ENCODE measurements at regions not wholly inside any gene's neighbourhood (a gene's known extent, or its start where the extent isn't known, plus 50 kb on each side); places are given as distances from the start of the nearest gene placed in this dataset.

DNA sequence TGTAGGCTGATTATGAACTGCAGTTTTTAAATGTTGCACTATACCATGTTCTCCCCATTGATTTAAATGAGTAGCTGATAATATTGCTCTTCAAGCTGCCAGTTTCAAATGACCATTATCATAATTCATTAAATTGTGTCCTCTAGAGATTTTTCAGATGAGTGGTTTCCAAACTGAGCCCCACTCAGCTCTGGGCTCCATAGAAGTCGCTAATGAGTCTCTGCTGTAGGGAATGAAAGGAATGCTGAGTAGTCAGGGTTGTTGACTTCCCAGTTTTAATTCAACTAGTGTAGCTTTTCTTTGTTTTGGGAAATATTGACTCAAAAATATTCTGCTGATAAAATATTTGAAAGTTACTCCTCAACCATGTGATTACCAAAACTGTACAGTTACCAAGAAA, 1081.1 kb downstream of the ARAP2 start:
- no peak overlapping the region for H3K27ac ChIP-seq
- H3K36me3 ChIP-seq (replicated peaks in 1 of 2): no peaks in the 10 kb centered on the region
- TF ChIP-seq, protein P1, sequence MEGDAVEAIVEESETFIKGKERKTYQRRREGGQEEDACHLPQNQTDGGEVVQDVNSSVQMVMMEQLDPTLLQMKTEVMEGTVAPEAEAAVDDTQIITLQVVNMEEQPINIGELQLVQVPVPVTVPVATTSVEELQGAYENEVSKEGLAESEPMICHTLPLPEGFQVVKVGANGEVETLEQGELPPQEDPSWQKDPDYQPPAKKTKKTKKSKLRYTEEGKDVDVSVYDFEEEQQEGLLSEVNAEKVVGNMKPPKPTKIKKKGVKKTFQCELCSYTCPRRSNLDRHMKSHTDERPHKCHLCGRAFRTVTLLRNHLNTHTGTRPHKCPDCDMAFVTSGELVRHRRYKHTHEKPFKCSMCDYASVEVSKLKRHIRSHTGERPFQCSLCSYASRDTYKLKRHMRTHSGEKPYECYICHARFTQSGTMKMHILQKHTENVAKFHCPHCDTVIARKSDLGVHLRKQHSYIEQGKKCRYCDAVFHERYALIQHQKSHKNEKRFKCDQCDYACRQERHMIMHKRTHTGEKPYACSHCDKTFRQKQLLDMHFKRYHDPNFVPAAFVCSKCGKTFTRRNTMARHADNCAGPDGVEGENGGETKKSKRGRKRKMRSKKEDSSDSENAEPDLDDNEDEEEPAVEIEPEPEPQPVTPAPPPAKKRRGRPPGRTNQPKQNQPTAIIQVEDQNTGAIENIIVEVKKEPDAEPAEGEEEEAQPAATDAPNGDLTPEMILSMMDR (IDR thresholded peaks at IDR 0.05): no peak
- no peak for TF ChIP-seq POLR2A (IDR thresholded peaks at IDR 0.05)
- H3K9me3 ChIP-seq (replicated peaks in 1 of 3): no peaks in the 10 kb centered on the region
- H3K27me3 ChIP-seq: no peaks in the 10 kb centered on the region
- intact Hi-C loops (cut with DNase I): no loop called here
- no peak for DNase-seq
- H3K4me3 ChIP-seq: no peak overlapping the region
- H3K4me1 ChIP-seq (replicated peaks in 1 of 2): no peaks in the 10 kb centered on the region
- 56 to 77% (median 66%) methylated on average over 1 of the region's 1 CpG for WGBS, 4 donors

DNA sequence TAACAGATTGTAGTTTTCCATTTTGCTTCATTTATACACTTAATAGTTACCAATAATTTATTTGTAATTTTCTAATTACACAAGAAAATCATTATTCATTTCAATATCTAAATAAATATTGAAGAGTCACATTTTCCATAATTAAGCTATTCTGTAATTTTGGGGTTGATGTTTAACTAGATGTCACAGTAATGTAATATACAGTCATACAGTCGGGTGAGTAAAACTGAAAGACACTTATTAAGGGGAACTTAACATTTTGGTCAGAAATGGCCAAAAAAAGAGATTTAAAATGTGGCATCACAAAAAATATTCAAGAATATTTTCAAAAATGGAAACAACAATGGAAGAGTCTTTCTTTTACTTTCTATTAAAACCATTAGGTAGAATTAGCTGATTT, 1080.3 kb downstream of the ARAP2 start:
- TF ChIP-seq POLR2A (IDR thresholded peaks at IDR 0.05): no peak
- H3K27me3 ChIP-seq: no peaks in the 10 kb centered on the region

DNA sequence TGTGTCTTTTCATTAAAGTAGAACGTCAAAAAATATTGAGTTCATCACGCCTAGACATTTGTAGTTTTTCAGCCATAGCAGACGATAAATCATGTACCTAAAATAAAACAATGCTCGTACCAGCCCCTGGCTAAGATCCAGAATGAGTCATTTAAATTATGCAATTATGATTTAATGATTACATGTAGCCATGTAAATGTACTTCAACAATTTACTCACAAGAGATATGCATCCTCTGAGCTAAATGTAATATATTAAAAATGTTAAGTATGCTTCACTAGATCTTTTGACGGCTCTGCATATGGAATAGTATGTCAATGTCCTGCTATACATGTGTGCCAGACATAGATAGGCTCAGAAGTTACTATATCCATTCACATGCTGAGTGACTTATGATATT, 1077.8 kb downstream of the ARAP2 start:
- Histone ChIP-seq H3K4me1 (replicated peaks in 1 of 2) (no peaks in the 10 kb centered on the region), H3K4me3 (no peak overlapping the region), H3K27me3 (no peaks in the 10 kb centered on the region), H3K36me3 (replicated peaks in 1 of 2) (no peaks in the 10 kb centered on the region), H3K9me3 (replicated peaks in 1 of 3) (no peaks in the 10 kb centered on the region), H3K27ac (no peak overlapping the region)
- 46 to 57% (median 49%) methylated on average over 5 of the region's 5 CpGs for WGBS, 4 donors
- no peak for DNase-seq
- intact Hi-C loops (cut with DNase I): no loop called here
- no peak for TF ChIP-seq POLR2A (IDR thresholded peaks at IDR 0.05)
- TF ChIP-seq, protein P1 (IDR thresholded peaks at IDR 0.05): no peak

More for the DNA sequence above, 1080.3 kb downstream of the ARAP2 start:
- intact Hi-C loops (cut with DNase I): no loop called here
- H3K27ac ChIP-seq: no peak overlapping the region
- H3K9me3 ChIP-seq (replicated peaks in 1 of 3): no peaks in the 10 kb centered on the region
- no peaks in the 10 kb centered on the region for H3K36me3 ChIP-seq (replicated peaks in 1 of 2)
- DNase-seq: no peak
- no peak overlapping the region for H3K4me3 ChIP-seq
- H3K4me1 ChIP-seq (replicated peaks in 1 of 2): no peaks in the 10 kb centered on the region
- WGBS, 4 donors: 76 to 96% (median 86%) methylated on average over 1 of the region's 1 CpG

DNA sequence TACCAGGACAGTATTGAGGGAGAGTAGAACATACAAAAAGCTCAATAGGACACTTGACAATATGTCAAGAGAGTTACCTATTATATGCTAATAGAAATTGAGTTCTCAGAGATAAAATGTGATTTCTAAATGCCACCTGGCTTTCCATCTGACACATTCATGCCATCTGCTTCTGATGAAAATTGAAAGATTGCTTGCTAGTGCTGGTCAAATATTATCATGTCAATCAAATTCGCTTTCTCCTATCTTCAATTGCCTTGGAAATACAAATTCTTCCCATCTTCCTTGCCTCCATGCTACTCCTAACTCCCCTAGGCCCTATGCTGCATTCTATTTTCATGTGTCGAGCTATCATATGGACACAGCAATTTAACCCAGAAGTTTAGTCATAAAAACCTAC, 1076.9 kb downstream of the ARAP2 start:
- TF ChIP-seq, protein P1 (IDR thresholded peaks at IDR 0.05): no peak
- intact Hi-C loops (cut with DNase I): no loop called here
- H3K9me3 ChIP-seq (replicated peaks in 1 of 3): no peaks in the 10 kb centered on the region
- no peak overlapping the region for H3K4me3 ChIP-seq
- no peak overlapping the region for H3K27ac ChIP-seq
- H3K36me3 ChIP-seq (replicated peaks in 1 of 2): no peaks in the 10 kb centered on the region
- no peaks in the 10 kb centered on the region for H3K27me3 ChIP-seq
- no peak for DNase-seq
- H3K4me1 ChIP-seq (replicated peaks in 1 of 2): no peaks in the 10 kb centered on the region
- 47 to 73% (median 56%) methylated on average over 2 of the region's 2 CpGs for WGBS, 4 donors

DNA sequence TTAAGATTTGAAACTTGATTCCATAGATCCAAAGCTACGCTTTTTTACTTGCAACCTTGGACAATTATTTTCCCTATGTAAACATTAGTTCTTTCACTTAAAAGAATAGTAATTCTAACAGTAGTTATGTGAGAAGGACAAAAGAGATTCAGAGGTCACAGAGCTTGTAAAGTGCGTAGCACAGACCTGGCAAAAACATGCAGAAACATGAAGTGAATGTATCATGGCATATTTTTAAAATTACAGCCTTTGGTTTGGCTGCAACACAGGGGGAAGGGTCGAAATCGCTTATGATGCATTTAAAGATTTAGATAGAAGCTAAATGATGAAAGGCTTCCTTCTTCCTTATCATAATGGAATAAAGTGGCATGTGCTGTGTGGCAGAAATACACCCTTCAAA, 1068.8 kb downstream of the ARAP2 start:
- WGBS, 4 donors: 69 to 76% (median 72%) methylated on average over 4 of the region's 4 CpGs
- Histone ChIP-seq H3K4me1 (replicated peaks in 1 of 2) (peaks cover 0 to 5% of the 10 kb centered on the region in 2 donors), H3K27ac (no peak overlapping the region), H3K9me3 (replicated peaks in 1 of 3) (no peaks in the 10 kb centered on the region), H3K27me3 (no peaks in the 10 kb centered on the region), H3K4me3 (no peak overlapping the region), H3K36me3 (replicated peaks in 1 of 2) (no peaks in the 10 kb centered on the region)
- intact Hi-C loops (cut with DNase I): no loop called here
- no peak for TF ChIP-seq POLR2A (IDR thresholded peaks at IDR 0.05)
- TF ChIP-seq, protein P1 (IDR thresholded peaks at IDR 0.05): no peak
- no peak for DNase-seq

Measured in adrenal gland (tissue), 9 donors.